OCI-LY1 (cell line): ENCODE measurements at regions not wholly inside any gene's neighbourhood (a gene's known extent, or its start where the extent isn't known, plus 50 kb on each side); places are given as distances from the start of the nearest gene placed in this dataset.

Source experiments
- H2AFZ ChIP-seq: fragments of 200-600 bp; sonication (generic), shearing (Covaris generic); 2 replicates; pipeline ENCODE4 v1.6.0; 2014; ENCODE audit warnings: antibody characterized with exemption, mild to moderate bottlenecking, low read length
- H3F3A ChIP-seq: fragments of 200-600 bp; sonication (generic), shearing (Covaris generic); 2 replicates; pipeline ENCODE4 v1.6.0; 2014; ENCODE audit warnings: mild to moderate bottlenecking, antibody characterized with exemption, low read length, moderate library complexity; ENCODE audit not compliant: insufficient read depth
- H3K27ac ChIP-seq: fragments of 200-600 bp; sonication (generic); 2 replicates; pipeline ENCODE4 v1.5.1; 2014; ENCODE audit warnings: low read length, mixed run types, mild to moderate bottlenecking, low read depth; ENCODE audit not compliant: poor library complexity, severe bottlenecking
- H3K27me3 ChIP-seq: fragments of 200-600 bp; sonication (generic); 2 replicates; pipeline ENCODE4 v1.6.0; 2014; ENCODE audit warnings: antibody characterized with exemption, mild to moderate bottlenecking, low read length, moderate library complexity; ENCODE audit not compliant: insufficient read depth
- H3K36me3 ChIP-seq: fragments of 200-600 bp; sonication (generic); 2 replicates; pipeline ENCODE4 v1.6.1; 2014; ENCODE audit warnings: mild to moderate bottlenecking, antibody characterized with exemption, low read length, moderate library complexity, mixed read lengths; ENCODE audit not compliant: insufficient read depth
- H3K4me1 ChIP-seq: fragments of 200-600 bp; sonication (generic); 2 replicates; pipeline ENCODE4 v1.5.1; 2014; ENCODE audit warnings: mild to moderate bottlenecking, low read length, moderate library complexity; ENCODE audit not compliant: insufficient read depth, severe bottlenecking
- H3K4me2 ChIP-seq: fragments of 200-600 bp; sonication (generic), shearing (Covaris generic); 2 replicates; pipeline ENCODE4 v1.6.1; 2014; ENCODE audit warnings: low read length
- H3K4me3 ChIP-seq: fragments of 200-600 bp; sonication (generic); 2 replicates; pipeline ENCODE4 v1.5.1; 2014; ENCODE audit warnings: low read length, low read depth, mild to moderate bottlenecking, mixed read lengths; ENCODE audit not compliant: poor library complexity, severe bottlenecking
- H3K79me2 ChIP-seq: fragments of 200-600 bp; shearing (Covaris generic); 2 replicates; pipeline ENCODE4 v1.6.1; 2016; ENCODE audit warnings: mixed run types, low read length, mixed read lengths; ENCODE audit not compliant: insufficient read depth
- H3K9ac ChIP-seq: fragments of 200-600 bp; sonication (generic), shearing (Covaris generic); 2 replicates; pipeline ENCODE4 v1.6.1; 2014; ENCODE audit warnings: mild to moderate bottlenecking, low read length, mixed read lengths
- H3K9me2 ChIP-seq: fragments of 200-600 bp; sonication (generic), shearing (Covaris generic); 2 replicates; pipeline ENCODE4 v1.6.1; 2014; ENCODE audit warnings: low read depth, mild to moderate bottlenecking, low read length, mixed read lengths
- H3K9me3 ChIP-seq: fragments of 200-600 bp; shearing (Covaris generic); 2 replicates; pipeline ENCODE4 v1.6.1; 2014; ENCODE audit warnings: low read length, mixed read lengths
- H4K20me1 ChIP-seq: fragments of 200-600 bp; sonication (generic), shearing (Covaris generic); 2 replicates; pipeline ENCODE4 v1.6.0; 2016; ENCODE audit warnings: mild to moderate bottlenecking, low read length; ENCODE audit not compliant: insufficient read depth
- CTCF ChIP-seq: fragments of 200-600 bp; sonication (generic), shearing (Covaris generic); IDR thresholded peaks from 2 replicates; pipeline ENCODE4 v1.5.1; 2017; ENCODE audit warnings: mild to moderate bottlenecking, antibody characterized with exemption, low read length, moderate library complexity, mixed read lengths
- EZH2 ChIP-seq: fragments of 200-600 bp; sonication (generic), shearing (Covaris generic); IDR thresholded peaks from 2 replicates; pipeline ENCODE4 v1.8.0; 2017; ENCODE audit warnings: borderline replicate concordance, mixed run types, mild to moderate bottlenecking, antibody characterized with exemption, low read length, moderate library complexity, mixed read lengths

- H3K9ac ChIP-seq: peak overlapping the region; percentile 95
- H4K20me1 ChIP-seq: no peaks in the 10 kb centered on the region
- H3K27me3 ChIP-seq: no peaks in the 10 kb centered on the region
- H3K4me2 ChIP-seq: peak overlapping the region; percentile 82
- TF ChIP-seq CTCF: peak; percentile 83
- TF ChIP-seq EZH2: no peak
- peaks cover 47% of the 10 kb centered on the region for H3K36me3 ChIP-seq
- H3K79me2 ChIP-seq: peaks cover 38% of the 10 kb centered on the region
- no peaks in the 10 kb centered on the region for H3K9me2 ChIP-seq
- H3K4me1 ChIP-seq: peaks cover 60% of the 10 kb centered on the region
- H3K9me3 ChIP-seq: no peaks in the 10 kb centered on the region
- no peak overlapping the region for H2AFZ ChIP-seq
- peak overlapping the region; percentile 82 for H3K4me3 ChIP-seq
- H3F3A ChIP-seq: no peaks in the 10 kb centered on the region
- H3K27ac ChIP-seq: peak overlapping the region; percentile 89
These were observed 226.3 kb upstream of the ZNF608 start for GRCh38 chr5:124972703-124973102.

DNA sequence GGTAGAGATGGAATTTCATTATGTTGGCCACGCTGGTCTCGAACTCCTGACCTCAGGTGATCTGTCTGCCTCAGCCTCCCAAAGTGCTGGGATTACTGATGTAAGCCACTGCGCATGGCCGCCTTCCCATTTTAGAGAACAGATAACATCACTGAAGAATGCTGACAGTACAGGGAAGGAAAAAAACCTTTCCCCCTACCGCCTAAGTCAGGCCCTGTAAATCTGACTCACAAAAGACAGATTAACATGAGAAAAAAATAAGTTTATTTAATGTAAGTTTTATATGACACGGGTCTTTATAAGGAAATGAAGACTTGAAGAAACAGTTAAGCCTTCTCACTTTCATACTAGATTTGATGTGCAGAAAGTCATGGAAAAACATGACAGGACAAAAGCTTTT, 227.2 kb upstream of the ZNF608 start:
- no peaks in the 10 kb centered on the region for H3K9me3 ChIP-seq
- TF ChIP-seq CTCF: no peak
- no peak for TF ChIP-seq EZH2
- H3K9me2 ChIP-seq: no peaks in the 10 kb centered on the region
- peak overlapping the region; percentile 82 for H3K4me3 ChIP-seq
- H4K20me1 ChIP-seq: no peaks in the 10 kb centered on the region
- peaks cover 37% of the 10 kb centered on the region for H3K36me3 ChIP-seq
- H3K4me2 ChIP-seq: peak overlapping the region; percentile 82
- H2AFZ ChIP-seq: no peak overlapping the region
- H3K4me1 ChIP-seq: peaks cover 57% of the 10 kb centered on the region
- peaks cover 34% of the 10 kb centered on the region for H3K79me2 ChIP-seq
- no peaks in the 10 kb centered on the region for H3F3A ChIP-seq
- H3K27me3 ChIP-seq: no peaks in the 10 kb centered on the region
- H3K9ac ChIP-seq: peak overlapping the region; percentile 47; the same call in 1 of the 2 replicates
- H3K27ac ChIP-seq: peak overlapping the region; percentile 89

DNA sequence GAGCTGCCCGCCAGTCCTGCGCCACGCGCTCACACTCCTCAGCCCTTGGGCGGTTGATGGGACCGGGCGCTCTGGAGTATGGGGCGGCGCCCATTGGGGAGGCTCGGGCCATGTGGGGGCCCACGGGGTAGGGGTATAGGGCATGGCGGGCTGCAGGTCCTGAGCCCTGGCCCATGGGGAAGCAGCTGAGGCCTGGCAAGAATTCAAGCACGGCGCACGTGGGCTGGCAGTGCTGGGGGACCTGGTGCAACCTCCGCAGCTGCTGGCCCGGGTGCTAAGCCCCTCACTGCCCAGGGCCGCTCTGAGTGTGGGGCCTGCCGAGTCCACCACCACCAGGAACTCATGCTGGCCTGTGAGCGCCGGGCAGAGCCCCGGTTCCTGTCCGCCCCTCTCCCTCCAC, 229.6 kb upstream of the ZNF608 start:
- no peak overlapping the region for H3K27ac ChIP-seq
- H3K9ac ChIP-seq: no peak overlapping the region
- TF ChIP-seq CTCF (no peak), EZH2 (no peak)
- no peaks in the 10 kb centered on the region for H4K20me1 ChIP-seq
- peaks cover 16% of the 10 kb centered on the region for H3K79me2 ChIP-seq
- H3K9me2 ChIP-seq: no peaks in the 10 kb centered on the region
- no peak overlapping the region for H3K4me2 ChIP-seq
- peaks cover 20% of the 10 kb centered on the region for H3K36me3 ChIP-seq
- peaks cover 68% of the 10 kb centered on the region for H3K4me1 ChIP-seq
- no peak overlapping the region for H3K4me3 ChIP-seq
- no peaks in the 10 kb centered on the region for H3K27me3 ChIP-seq
- H2AFZ ChIP-seq: no peak overlapping the region
- H3F3A ChIP-seq: 0 out of 2 replicates have a peak, but pooled peaks cover 4% of the 10 kb centered on the region
- no peaks in the 10 kb centered on the region for H3K9me3 ChIP-seq
